Skeletal muscle tissue (tissue), 3 donors: ENCODE measurements at regions not wholly inside any gene's neighbourhood (a gene's known extent, or its start where the extent isn't known, plus 50 kb on each side); places are given as distances from the start of the nearest gene placed in this dataset.

Source experiments
- H3K27ac ChIP-seq: one replicate; pipeline ENCODE4 v1.7.0; 2013; ENCODE audit warnings: mild to moderate bottlenecking, low read depth, low read length, inconsistent platforms
- H3K27me3 ChIP-seq, 3 donors: one replicate each; pipeline ENCODE4 v1.7.0; 2013; ENCODE audit warnings: low read length in 3 of 3; ENCODE audit not compliant: control insufficient read depth in 3 of 3, insufficient read depth in 3 of 3
- H3K36me3 ChIP-seq, 3 donors: one replicate each; pipeline ENCODE4 v1.7.0; 2013; ENCODE audit warnings: low read length in 3 of 3; ENCODE audit not compliant: control insufficient read depth in 3 of 3, insufficient read depth in 3 of 3
- H3K4me1 ChIP-seq, 3 donors: one replicate each; pipeline ENCODE4 v1.7.0; 2013; ENCODE audit warnings: low read length in 3 of 3, mild to moderate bottlenecking in 3 of 3; ENCODE audit not compliant: control insufficient read depth in 3 of 3, insufficient read depth in 3 of 3
- H3K4me3 ChIP-seq, 3 donors: one replicate each; pipeline ENCODE4 v1.7.0; 2013; ENCODE audit warnings: low read length in 3 of 3
- H3K9ac ChIP-seq, 3 donors: one replicate each; pipeline ENCODE4 v1.7.0; 2013; ENCODE audit warnings: low read length in 3 of 3, mild to moderate bottlenecking in 3 of 3, moderate library complexity in 2 of 3, low read depth in 1 of 3
- H3K9me3 ChIP-seq, 3 donors: one replicate each; pipeline ENCODE4 v1.7.0; 2013; ENCODE audit warnings: low read length in 3 of 3; ENCODE audit not compliant: control insufficient read depth in 3 of 3
- donor health status: Osteomylitis.

- H3K36me3 ChIP-seq: no peaks in the 10 kb centered on the region
- H3K9me3 ChIP-seq: no peaks in the 10 kb centered on the region
- H3K4me3 ChIP-seq: no peak overlapping the region
- no peak overlapping the region for H3K27ac ChIP-seq
- H3K27me3 ChIP-seq: no peaks in the 10 kb centered on the region
- H3K4me1 ChIP-seq: peaks cover 0 to 5% (median 0%) of the 10 kb centered on the region in 3 donors
- no peak overlapping the region for H3K9ac ChIP-seq
These were observed 447.4 kb upstream of the NR2F2 start for GRCh38 chr15:95883064-95883463.

- no peaks in the 10 kb centered on the region for H3K9me3 ChIP-seq
- H3K4me1 ChIP-seq: peaks cover 0 to 5% (median 0%) of the 10 kb centered on the region in 3 donors
- H3K36me3 ChIP-seq: no peaks in the 10 kb centered on the region
- H3K27me3 ChIP-seq: no peaks in the 10 kb centered on the region
- no peak overlapping the region for H3K27ac ChIP-seq
- H3K4me3 ChIP-seq: no peak overlapping the region
- H3K9ac ChIP-seq: no peak overlapping the region
These were observed 446.2 kb upstream of the NR2F2 start for GRCh38 chr15:95884276-95884675.

DNA sequence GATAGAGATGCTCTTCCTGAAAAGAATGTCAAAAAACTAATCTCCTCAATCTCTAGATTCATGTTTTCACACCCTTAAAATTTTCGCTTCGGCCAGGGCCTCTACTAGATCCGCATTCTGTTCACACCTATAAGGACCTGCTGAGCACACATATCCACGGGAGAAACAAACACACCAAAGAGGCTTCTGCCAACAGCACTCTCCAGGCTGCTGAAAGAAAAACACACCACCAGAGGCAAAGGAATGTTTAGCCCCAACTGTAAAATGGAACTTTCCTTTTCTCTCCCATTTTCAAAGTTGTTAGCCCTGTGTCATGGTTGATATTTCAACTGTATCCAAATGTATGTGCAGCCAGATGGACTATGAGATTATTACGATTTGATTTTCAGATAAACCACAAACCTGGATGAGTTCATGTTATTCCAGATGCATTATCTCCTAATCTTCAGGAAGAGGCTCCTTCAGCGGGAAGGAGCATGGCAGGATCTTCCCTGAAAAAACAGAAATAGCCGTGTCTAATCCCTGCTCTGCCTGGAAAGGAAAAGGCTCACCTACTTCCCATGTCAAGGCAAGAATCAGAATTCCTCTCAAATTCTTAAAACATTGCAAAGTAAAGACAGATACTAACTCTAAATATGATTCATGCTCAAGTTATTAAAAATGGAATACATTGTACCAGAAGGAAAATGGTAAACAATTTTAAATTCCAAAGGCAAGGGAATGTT, 442.7 kb upstream of the NR2F2 start:
- H3K36me3 ChIP-seq: no peaks in the 10 kb centered on the region
- H3K4me1 ChIP-seq: no peaks in the 10 kb centered on the region
- no peak overlapping the region for H3K27ac ChIP-seq

DNA sequence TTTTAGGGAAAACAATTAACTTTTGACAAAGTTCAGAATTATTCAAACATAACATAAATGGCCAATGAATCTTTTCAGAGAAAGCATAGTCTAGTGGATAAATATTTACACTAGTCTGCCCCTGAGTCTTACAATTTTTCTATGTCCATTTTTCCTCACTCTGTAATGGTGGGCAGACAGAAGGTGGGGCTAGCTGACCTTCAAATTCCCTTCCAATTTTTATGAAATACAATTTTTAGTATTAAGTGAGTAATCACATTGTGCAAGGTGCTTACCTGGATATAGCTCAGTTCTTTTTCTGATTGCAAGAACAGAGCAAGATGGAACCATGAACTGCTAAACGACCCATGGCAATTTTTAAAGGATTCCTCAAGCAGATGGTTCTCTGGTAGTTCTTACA, 441.7 kb upstream of the NR2F2 start:
- Histone ChIP-seq H3K9ac (no peak overlapping the region), H3K27me3 (no peaks in the 10 kb centered on the region), H3K27ac (no peak overlapping the region), H3K36me3 (no peaks in the 10 kb centered on the region), H3K4me3 (no peak overlapping the region), H3K9me3 (no peaks in the 10 kb centered on the region), H3K4me1 (no peaks in the 10 kb centered on the region)

More for the DNA sequence above, 442.7 kb upstream of the NR2F2 start:
- Histone ChIP-seq H3K9me3 (no peaks in the 10 kb centered on the region), H3K9ac (no peak overlapping the region), H3K4me3 (no peak overlapping the region), H3K27me3 (no peaks in the 10 kb centered on the region)

GRCh38 chr15:95894407-95894956, 436.0 kb upstream of the NR2F2 start:
- Histone ChIP-seq H3K4me1 (no peaks in the 10 kb centered on the region), H3K27ac (no peak overlapping the region), H3K9ac (no peak overlapping the region), H3K27me3 (no peaks in the 10 kb centered on the region), H3K4me3 (no peak overlapping the region), H3K36me3 (no peaks in the 10 kb centered on the region), H3K9me3 (no peaks in the 10 kb centered on the region)

- H3K36me3 ChIP-seq: no peaks in the 10 kb centered on the region
- no peaks in the 10 kb centered on the region for H3K27me3 ChIP-seq
- no peak overlapping the region for H3K9ac ChIP-seq
- H3K4me1 ChIP-seq: no peaks in the 10 kb centered on the region
- H3K9me3 ChIP-seq: no peaks in the 10 kb centered on the region
- no peak overlapping the region for H3K4me3 ChIP-seq
- H3K27ac ChIP-seq: no peak overlapping the region
These were observed 435.0 kb upstream of the NR2F2 start for GRCh38 chr15:95895508-95895907.

- Histone ChIP-seq H3K9ac (no peak overlapping the region), H3K4me3 (no peak overlapping the region), H3K4me1 (no peaks in the 10 kb centered on the region), H3K9me3 (no peaks in the 10 kb centered on the region), H3K27ac (no peak overlapping the region), H3K27me3 (no peaks in the 10 kb centered on the region), H3K36me3 (no peaks in the 10 kb centered on the region)
These were observed 432.8 kb upstream of the NR2F2 start for GRCh38 chr15:95897651-95898050.

GRCh38 chr15:95898761-95899160, 431.7 kb upstream of the NR2F2 start:
- Histone ChIP-seq H3K4me1 (no peaks in the 10 kb centered on the region), H3K9ac (no peak overlapping the region), H3K4me3 (no peak overlapping the region), H3K27me3 (no peaks in the 10 kb centered on the region), H3K27ac (no peak overlapping the region), H3K9me3 (no peaks in the 10 kb centered on the region), H3K36me3 (no peaks in the 10 kb centered on the region)

GRCh38 chr15:95901271-95901670, 429.2 kb upstream of the NR2F2 start:
- no peaks in the 10 kb centered on the region for H3K9me3 ChIP-seq
- H3K36me3 ChIP-seq: no peaks in the 10 kb centered on the region
- no peak overlapping the region for H3K9ac ChIP-seq
- no peak overlapping the region for H3K4me3 ChIP-seq
- no peak overlapping the region for H3K27ac ChIP-seq
- no peaks in the 10 kb centered on the region for H3K4me1 ChIP-seq
- H3K27me3 ChIP-seq: no peaks in the 10 kb centered on the region

DNA sequence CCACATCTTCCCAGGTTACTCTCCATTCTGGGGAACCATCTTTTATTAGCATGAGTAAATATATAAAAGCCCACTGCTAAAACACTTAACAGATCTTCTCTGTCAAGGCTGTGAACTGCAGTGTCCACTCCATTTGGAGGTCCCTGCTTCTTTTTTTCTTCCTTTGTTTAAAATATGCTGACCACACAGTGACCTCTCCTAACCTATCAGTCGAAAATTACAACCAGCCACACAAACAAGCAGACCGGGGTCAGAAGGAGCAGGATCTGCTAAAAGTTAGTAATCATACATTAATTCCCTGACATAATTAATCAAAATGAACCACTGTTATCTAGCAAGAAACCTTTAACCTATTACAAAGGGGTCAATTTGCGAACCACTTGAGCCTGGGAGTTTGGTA, 427.9 kb upstream of the NR2F2 start:
- no peaks in the 10 kb centered on the region for H3K9me3 ChIP-seq
- H3K27ac ChIP-seq: no peak overlapping the region
- no peak overlapping the region for H3K9ac ChIP-seq
- H3K36me3 ChIP-seq: no peaks in the 10 kb centered on the region
- H3K4me3 ChIP-seq: no peak overlapping the region
- no peaks in the 10 kb centered on the region for H3K4me1 ChIP-seq
- H3K27me3 ChIP-seq: no peaks in the 10 kb centered on the region
